GM18507 (cell line): ENCODE measurements at regions not wholly inside any gene's neighbourhood (a gene's known extent, or its start where the extent isn't known, plus 50 kb on each side); places are given as distances from the start of the nearest gene placed in this dataset.
"Not testable (repeated sequence)": the region's sequence is repeated elsewhere in the genome, so short reads cannot be mapped to it uniquely, and the experiment has no call there.

Source experiments
- DNase-seq: peaks from one replicate; pipeline ENCODE4 v3.0.0; 2011; ENCODE audit warnings: low read depth; ENCODE audit not compliant: insufficient read length; ENCODE audit errors: extremely low spot score
- FAIRE-seq: peaks from 2 replicates; lab custom pipeline; 2011; peaks lifted over from hg19 to GRCh38; lab: Jason Lieb, UNC

GRCh38 chr1:22325531-22326371, 125.9 kb upstream of the ZBTB40 start:
- FAIRE-seq (no peak), DNase-seq (no peak)

DNA sequence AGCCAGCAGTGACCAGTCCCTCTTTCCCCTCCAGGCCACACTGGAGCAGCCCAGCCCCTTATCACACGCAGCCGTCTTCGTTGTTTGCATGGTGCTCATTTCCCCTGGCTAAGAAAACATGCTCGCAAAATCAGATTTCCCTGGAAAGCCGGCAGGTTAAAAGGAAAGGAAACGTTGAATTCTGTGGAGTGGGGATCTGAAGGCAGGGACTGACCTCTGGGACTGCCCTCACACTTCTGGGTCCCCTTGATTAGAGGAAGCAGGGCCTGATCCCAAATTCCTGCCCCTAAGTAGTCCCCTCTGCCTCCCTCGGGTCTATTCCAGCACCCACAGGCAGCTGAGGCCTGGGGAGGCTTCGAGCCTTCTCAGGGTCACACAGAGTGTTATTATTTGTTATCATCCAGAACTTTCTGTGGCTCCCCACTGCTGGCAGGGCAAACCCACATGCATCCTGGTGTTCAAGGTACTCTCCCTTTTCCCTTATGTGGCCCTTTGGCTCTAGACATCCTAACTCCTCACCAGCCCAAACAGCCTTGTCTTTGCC, 125.2 kb upstream of the ZBTB40 start:
- no peak for DNase-seq
- no peak for FAIRE-seq

- FAIRE-seq (no peak), DNase-seq (no peak)
Observed at GRCh38 chr1:22326931-22327330, 124.7 kb upstream of the ZBTB40 start.

- DNase-seq: no peak
- FAIRE-seq: no peak
Observed at GRCh38 chr1:22327411-22327810, 124.2 kb upstream of the ZBTB40 start.

DNA sequence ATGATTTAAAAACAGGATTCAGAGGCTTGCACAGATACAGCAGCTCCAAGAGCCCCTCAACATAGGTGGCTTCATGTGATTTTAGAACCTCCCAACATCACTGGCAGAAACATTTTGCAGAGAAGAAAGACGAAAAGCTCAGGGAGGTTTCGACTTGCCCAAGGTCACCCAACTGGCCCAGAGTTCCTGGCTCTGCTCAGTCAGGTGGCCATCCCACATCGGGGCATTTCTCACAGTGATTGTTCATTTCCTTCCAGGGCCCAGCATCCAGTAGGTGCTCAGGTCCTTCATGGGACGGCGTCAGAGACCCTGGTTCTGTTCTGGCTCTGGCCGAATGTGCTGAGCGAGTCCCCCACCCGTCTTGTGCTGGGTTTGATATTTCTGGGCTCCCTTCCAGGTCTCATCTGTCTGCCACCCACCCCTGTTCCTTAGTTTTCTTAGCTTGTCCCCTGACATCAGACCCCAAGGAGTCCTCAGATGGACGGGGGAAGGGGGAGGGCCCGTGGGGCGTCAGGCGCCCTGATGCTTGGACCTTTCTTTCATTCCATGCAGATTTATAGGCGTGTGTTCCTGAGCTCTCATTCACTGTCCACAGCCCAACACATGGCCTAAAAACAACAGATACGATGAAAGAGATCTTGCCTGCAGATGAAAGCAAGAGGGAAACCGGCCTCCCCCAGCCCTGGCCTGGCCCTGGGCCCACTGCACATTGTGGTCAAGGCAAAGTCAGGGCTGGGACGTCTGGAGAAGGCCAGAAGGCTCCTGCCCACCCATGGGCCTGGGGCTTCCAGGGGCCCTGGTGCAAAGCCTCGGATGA, 123.1 kb upstream of the ZBTB40 start:
- DNase-seq (no peak), FAIRE-seq (no peak)

DNA sequence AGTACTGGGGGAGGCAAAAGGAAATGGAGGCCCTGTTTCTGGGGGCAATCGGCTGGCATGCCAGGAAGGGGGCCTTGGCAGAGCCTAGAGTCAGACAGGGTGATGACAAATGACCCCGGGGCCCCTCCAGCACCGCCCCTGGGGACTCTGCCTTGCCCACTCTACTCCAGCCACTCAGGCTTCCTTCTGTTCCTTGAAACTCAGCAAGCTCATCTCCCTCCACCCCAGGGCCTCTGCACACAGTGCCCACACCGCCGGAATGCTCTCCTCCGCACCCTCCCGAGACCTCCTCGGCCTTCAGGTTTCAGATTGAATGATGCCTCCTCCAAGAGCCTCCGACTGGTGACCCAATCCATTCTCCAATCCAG, 122.5 kb upstream of the ZBTB40 start:
- DNase-seq: no peak
- FAIRE-seq: no peak

DNA sequence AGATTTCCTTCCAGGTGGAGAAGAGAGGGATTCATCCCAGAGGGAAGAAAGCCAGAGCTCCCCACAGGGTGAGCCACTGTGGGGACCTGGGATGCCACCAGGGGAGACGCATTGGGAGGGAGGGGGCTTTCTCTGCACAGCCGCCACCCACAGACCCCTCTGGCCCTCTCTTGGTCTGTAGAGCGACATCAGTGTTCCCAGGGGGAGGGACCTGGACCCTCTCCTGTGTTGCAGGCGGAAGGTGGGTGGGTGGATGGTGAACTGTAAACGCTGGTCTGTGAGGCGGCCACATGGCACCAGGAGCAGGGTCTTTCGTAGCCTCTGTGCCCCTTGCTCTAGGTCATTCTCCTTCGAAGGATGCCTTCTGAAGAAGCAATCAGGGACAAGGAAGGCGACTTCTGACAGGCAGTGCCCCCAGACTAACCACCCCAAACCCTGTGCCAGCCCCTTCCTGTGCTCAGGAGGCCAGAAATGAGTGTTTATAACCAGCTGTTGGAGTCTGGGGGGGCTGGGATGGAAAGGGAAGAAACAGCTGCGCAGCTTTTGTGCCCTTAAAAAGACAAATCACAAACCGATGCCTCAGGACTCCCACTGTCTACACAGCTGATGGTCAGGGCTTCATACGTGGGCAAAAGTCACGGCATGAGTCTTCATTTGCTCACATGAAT, 121.4 kb upstream of the ZBTB40 start:
- FAIRE-seq: no peak
- DNase-seq: no peak

- FAIRE-seq (no peak), DNase-seq (no peak)
Observed at GRCh38 chr1:22330760-22331119, 120.9 kb upstream of the ZBTB40 start.

DNA sequence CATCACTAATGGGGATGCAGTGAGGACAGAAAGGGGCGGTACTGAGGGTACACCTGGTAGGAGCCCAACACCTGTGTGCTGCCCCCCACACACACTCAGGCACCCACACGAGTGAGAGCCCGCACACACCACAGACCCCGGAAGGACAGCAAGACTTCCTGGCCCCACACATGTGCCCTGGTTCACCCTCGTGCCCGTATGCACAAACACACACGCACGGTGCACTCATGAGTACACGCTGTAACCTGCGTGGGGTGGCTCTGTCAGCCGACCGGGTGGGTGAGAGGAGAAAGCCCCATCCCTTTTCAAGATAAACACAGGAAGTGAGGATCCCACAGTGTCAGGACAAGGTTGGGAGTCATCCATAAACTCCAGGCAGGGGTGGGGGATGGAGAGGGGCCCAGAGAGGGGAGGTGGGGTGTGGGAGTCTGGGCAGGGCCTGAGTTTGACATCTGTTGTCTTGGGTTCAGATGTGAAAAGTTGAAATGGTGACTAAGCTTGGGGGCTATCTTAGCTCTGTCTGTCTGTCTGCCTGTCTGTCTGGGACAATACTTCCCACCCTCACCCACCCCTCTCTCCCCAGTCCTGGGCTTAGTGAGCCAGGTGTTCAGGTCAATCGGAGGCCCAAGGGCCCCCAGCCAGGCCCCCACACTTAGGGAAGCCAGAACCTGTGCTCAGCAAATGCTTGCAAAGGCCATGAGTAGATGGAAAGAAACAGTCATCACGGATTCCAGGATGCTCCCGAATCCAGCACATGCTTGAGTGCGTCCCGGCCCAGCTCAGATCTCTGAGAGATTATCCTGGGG, 119.8 kb upstream of the ZBTB40 start:
- FAIRE-seq (no peak), DNase-seq (no peak)

DNA sequence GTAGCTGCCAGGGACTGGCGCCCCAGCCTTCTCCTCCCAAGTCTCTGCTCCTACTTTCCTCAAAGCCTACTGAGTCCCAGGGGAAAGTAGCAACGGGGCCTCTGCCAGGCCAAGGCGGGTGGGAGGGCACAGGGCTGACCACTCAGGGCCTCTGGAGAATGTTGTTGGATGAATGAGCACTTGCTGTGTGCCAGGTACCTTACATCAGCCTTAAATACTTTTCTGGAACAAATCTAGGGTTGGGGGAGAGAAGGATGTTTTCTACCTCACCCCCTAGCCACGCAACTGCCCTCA, 119.3 kb upstream of the ZBTB40 start:
- DNase-seq: no peak
- no peak for FAIRE-seq

- FAIRE-seq: no peak
- DNase-seq: no peak
Observed at GRCh38 chr1:22332795-22333499, 118.7 kb upstream of the ZBTB40 start.

GRCh38 chr1:22333516-22334121, 118.0 kb upstream of the ZBTB40 start:
- no peak for FAIRE-seq
- no peak for DNase-seq

DNA sequence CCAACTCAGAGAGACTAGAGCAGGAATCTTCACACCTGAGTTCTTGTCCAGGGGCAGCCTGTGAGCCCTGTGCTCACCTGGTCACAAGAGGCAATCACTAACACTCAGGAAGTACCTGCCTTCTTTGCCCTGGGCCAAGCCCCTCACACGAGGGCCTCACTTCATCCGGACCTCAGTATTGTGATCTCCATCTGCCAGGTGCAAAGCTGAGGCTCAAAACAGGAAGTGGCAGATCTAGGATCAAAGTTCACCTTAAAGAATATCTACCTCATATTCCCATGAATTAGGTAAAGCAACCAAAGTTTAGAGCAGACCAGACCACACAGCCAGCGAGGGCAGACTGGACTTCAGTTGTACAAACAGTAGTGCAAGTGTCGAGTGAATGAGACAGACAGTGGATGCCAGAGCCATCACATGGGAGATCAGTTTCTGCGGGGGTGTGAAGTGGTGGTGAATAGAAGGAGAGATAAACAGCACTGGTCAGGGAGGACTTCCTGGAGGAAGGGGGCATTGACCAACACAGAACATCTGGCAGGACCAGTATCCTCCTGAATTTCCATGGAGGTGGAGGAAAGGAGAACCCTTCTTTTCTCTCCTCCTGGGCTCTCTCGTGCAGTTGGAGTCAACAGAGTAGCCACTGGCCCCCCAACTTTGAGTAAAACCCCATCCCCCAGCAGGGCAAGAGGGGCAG, 116.6 kb upstream of the ZBTB40 start:
- no peak for DNase-seq
- FAIRE-seq: no peak

DNA sequence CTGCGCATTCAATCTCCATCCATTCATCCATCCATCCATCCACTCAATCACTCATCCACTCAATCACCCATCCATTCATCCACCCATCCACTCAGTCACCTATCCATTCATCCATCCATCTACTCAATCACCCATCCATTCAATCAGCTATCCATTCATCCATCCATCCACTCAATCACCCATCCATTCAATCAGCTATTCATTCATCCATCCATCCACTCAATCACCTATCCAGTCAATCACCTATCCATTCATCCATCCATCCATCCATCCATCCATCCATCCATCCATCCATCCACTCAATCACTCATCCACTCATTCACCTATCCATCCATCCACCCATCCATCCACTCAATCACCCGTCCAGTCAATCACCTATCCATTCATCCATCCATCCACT, 115.4 kb upstream of the ZBTB40 start:
- FAIRE-seq, DNase-seq: not testable (repeated sequence)

GRCh38 chr1:22336696-22337545, 114.7 kb upstream of the ZBTB40 start:
- FAIRE-seq, DNase-seq: not testable (repeated sequence)

DNA sequence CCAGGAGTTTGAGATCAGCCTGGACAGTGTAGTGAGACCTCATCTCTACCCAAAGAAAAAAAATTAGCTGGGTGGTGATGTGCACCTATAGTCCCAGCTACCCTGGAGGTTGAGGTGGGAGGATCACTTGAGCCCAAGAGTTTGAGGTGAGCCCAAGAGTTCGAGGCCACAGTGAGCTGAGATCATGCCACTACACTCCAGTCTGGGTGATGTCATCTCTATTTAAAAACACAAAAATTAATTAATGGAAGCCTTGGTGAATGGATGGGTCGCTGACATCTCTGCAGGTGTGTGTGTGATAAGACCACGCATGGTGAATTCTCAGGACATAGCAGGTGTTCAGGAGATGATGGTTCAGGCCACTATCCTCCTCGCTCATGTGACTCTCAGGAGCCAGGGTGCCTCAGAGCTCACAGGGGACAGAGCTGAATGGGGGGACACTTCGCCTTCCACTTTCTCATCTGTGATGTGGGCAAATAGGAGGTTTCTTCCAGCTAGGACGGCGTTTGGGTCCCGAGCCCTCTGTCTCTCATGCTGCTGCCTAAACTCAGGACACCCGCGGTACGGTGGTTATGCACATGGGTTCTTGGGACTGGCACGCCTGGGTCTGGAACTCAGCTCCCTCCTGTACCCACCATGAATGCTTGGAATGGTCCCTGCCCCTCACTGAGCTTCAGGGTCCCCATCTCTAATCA, 113.4 kb upstream of the ZBTB40 start:
- FAIRE-seq: no peak
- no peak for DNase-seq

DNA sequence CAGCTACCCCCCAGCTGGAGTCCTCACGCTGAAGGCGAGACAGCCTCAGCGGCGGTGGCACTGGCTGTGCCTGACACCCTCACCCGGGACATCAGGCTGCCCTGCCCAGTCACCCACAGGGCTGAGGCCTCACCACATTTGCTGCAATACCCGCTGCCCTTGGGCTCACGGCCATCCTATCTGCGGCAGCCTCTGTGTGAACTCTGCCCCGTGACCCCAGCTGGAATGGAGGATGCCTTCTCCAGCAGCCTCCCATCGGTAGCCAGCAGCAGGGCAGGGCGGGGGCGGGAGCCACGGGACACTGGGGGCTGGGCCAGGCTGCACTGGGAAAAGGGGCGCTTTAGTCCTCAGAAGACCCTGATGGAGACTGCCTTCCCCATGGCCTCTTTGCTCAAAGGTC, 112.4 kb upstream of the ZBTB40 start:
- FAIRE-seq (no peak), DNase-seq (no peak)
